GM12878 (cell line): ENCODE measurements at regions not wholly inside any gene's neighbourhood (a gene's known extent, or its start where the extent isn't known, plus 50 kb on each side); places are given as distances from the start of the nearest gene placed in this dataset.

Experiments used
- BACH1 ChIP-seq: fragments of 450-650 bp; IDR thresholded peaks from 2 replicates; pipeline ENCODE4 v1.6.1; 2017; ENCODE audit warnings: mild to moderate bottlenecking, borderline replicate concordance
- BCLAF1 ChIP-seq: fragments of 450-650 bp; IDR thresholded peaks from 2 replicates; pipeline ENCODE4 v1.6.1; 2017; ENCODE audit warnings: antibody characterized with exemption, mild to moderate bottlenecking, moderate library complexity
- CTCF ChIP-seq, 3 experiments: IDR thresholded peaks in 2 of 3; conservative IDR thresholded peaks in 1 of 3; 2 replicates each; pipeline ENCODE4 v1.5.1; 2011; ENCODE audit warnings: low read depth in 3 of 3, low read length in 3 of 3, mild to moderate bottlenecking in 3 of 3, control low read depth in 2 of 3, moderate library complexity in 2 of 3, inconsistent platforms in 1 of 3, mixed read lengths in 1 of 3; ENCODE audit not compliant: control insufficient read depth in 2 of 3, insufficient read depth in 1 of 3; ENCODE audit errors: extremely low read depth in 1 of 3
- EZH2 ChIP-seq: IDR thresholded peaks from 2 replicates; pipeline ENCODE4 v1.6.1; 2012; ENCODE audit warnings: low read depth, mild to moderate bottlenecking, control low read depth, inconsistent platforms, low read length, borderline replicate concordance; ENCODE audit not compliant: control insufficient read depth
- GABPA ChIP-seq: IDR thresholded peaks from 2 replicates; pipeline ENCODE4 v1.6.1; 2014; ENCODE audit warnings: antibody characterized with exemption, low read depth, mild to moderate bottlenecking, inconsistent platforms
- NFYA ChIP-seq: IDR thresholded peaks from 2 replicates; pipeline ENCODE4 v1.6.1; 2011; ENCODE audit warnings: low read depth, mild to moderate bottlenecking, low read length, improper control_type of control experiment, borderline replicate concordance
- POLR2A ChIP-seq: IDR thresholded peaks from 2 replicates; pipeline ENCODE4 v1.6.1; 2011; ENCODE audit warnings: low read depth, mild to moderate bottlenecking, low read length

GRCh38 chr4:64893205-64893604 is 484.0 kb upstream of the TECRL start:
- no peak for TF ChIP-seq EZH2
- TF ChIP-seq NFYA: no peak
- TF ChIP-seq POLR2A: no peak
- no peak for TF ChIP-seq BCLAF1
- TF ChIP-seq CTCF (IDR thresholded peaks at IDR 0.05 in 2 of 3, conservative IDR thresholded peaks at IDR 0.05 in 1 of 3; ENCODE audit: control insufficient read depth in 2 of 3, extremely low read depth in 1 of 3, insufficient read depth in 1 of 3, low read depth in 3 of 3, low read length in 3 of 3): no peak
- no peak for TF ChIP-seq BACH1
- TF ChIP-seq GABPA: no peak
